Ectodermal cell (in vitro differentiated cells): ENCODE measurements at regions not wholly inside any gene's neighbourhood (a gene's known extent, or its start where the extent isn't known, plus 50 kb on each side); places are given as distances from the start of the nearest gene placed in this dataset.

Experiments
- H3K27ac ChIP-seq: 2 replicates; pipeline ENCODE4 v1.7.0; 2013; ENCODE audit warnings: mild to moderate bottlenecking, low read depth, low read length; ENCODE audit not compliant: insufficient read depth, poor library complexity, severe bottlenecking
- H3K27me3 ChIP-seq: 2 replicates; pipeline ENCODE4 v1.7.0; 2013; ENCODE audit warnings: mild to moderate bottlenecking, low read length; ENCODE audit not compliant: insufficient read depth, control insufficient read depth, poor library complexity, severe bottlenecking
- H3K36me3 ChIP-seq: one replicate; pipeline ENCODE4 v1.7.0; 2013; ENCODE audit warnings: low read length; ENCODE audit not compliant: control insufficient read depth, insufficient read depth
- H3K4me1 ChIP-seq: one replicate; pipeline ENCODE4 v1.7.0; 2013; ENCODE audit warnings: low read length; ENCODE audit not compliant: control insufficient read depth, insufficient read depth
- H3K4me3 ChIP-seq: 2 replicates; pipeline ENCODE4 v1.7.0; 2013; ENCODE audit warnings: low read depth, low read length, control low read depth; ENCODE audit not compliant: insufficient read depth
- H3K9me3 ChIP-seq: 2 replicates; pipeline ENCODE4 v1.7.0; 2013; ENCODE audit warnings: mild to moderate bottlenecking, low read length, moderate library complexity; ENCODE audit not compliant: control insufficient read depth
- whole genome bisulfite sequencing, 2 experiments: methylation state at CpG; one replicate each; pipeline ENCODE4 v1.1.7; 2013; ENCODE audit warnings: missing lambda C conversion rate in 2 of 2; 5-methylcytosine and 5-hydroxymethylcytosine counted together

GRCh38 chr11:23097891-23098290, 237.6 kb upstream of the CCDC179 start:
- Histone ChIP-seq H3K9me3 (no peaks in the 10 kb centered on the region), H3K4me1 (no peaks in the 10 kb centered on the region), H3K4me3 (no peak overlapping the region), H3K36me3 (no peaks in the 10 kb centered on the region), H3K27ac (no peak overlapping the region), H3K27me3 (no peaks in the 10 kb centered on the region)
- WGBS, 2 experiments: 90 to 92% methylated on average over 3 of the region's 4 CpGs

GRCh38 chr11:23099256-23099655, 239.0 kb upstream of the CCDC179 start:
- 88 to 89% methylated on average over 1 of the region's 1 CpG for WGBS, 2 experiments
- Histone ChIP-seq H3K27me3 (no peaks in the 10 kb centered on the region), H3K4me3 (no peak overlapping the region), H3K4me1 (no peaks in the 10 kb centered on the region), H3K9me3 (no peaks in the 10 kb centered on the region), H3K27ac (no peak overlapping the region), H3K36me3 (no peaks in the 10 kb centered on the region)

- H3K4me3 ChIP-seq: no peak overlapping the region
- no peaks in the 10 kb centered on the region for H3K4me1 ChIP-seq
- H3K9me3 ChIP-seq: no peaks in the 10 kb centered on the region
- WGBS, 2 experiments: 65 to 96% methylated on average over 2 to 3 of the region's 3 CpGs
- no peak overlapping the region for H3K27ac ChIP-seq
- no peaks in the 10 kb centered on the region for H3K27me3 ChIP-seq
- H3K36me3 ChIP-seq: no peaks in the 10 kb centered on the region
These were observed 240.5 kb upstream of the CCDC179 start for GRCh38 chr11:23100726-23101125.

- Histone ChIP-seq H3K4me3 (no peak overlapping the region), H3K4me1 (no peaks in the 10 kb centered on the region), H3K36me3 (no peaks in the 10 kb centered on the region), H3K9me3 (no peaks in the 10 kb centered on the region), H3K27me3 (no peaks in the 10 kb centered on the region), H3K27ac (no peak overlapping the region)
- 48 to 50% methylated on average over 2 of the region's 2 CpGs for WGBS, 2 experiments
These were observed 243.1 kb upstream of the CCDC179 start for GRCh38 chr11:23103416-23103815.

GRCh38 chr11:23111527-23111926, 251.3 kb upstream of the CCDC179 start:
- H3K36me3 ChIP-seq: no peaks in the 10 kb centered on the region
- H3K9me3 ChIP-seq: no peaks in the 10 kb centered on the region
- no peaks in the 10 kb centered on the region for H3K27me3 ChIP-seq
- 67 to 77% methylated on average over 2 of the region's 2 CpGs for WGBS, 2 experiments
- peaks cover 8% of the 10 kb centered on the region for H3K4me1 ChIP-seq
- H3K4me3 ChIP-seq: no peak overlapping the region
- H3K27ac ChIP-seq: no peak overlapping the region

GRCh38 chr11:23112390-23112789, 252.1 kb upstream of the CCDC179 start:
- no peaks in the 10 kb centered on the region for H3K27me3 ChIP-seq
- 43 to 57% methylated on average over 4 of the region's 4 CpGs for WGBS, 2 experiments
- no peaks in the 10 kb centered on the region for H3K9me3 ChIP-seq
- H3K27ac ChIP-seq: no peak overlapping the region
- peaks cover 8% of the 10 kb centered on the region for H3K4me1 ChIP-seq
- H3K36me3 ChIP-seq: no peaks in the 10 kb centered on the region
- no peak overlapping the region for H3K4me3 ChIP-seq

GRCh38 chr11:23112987-23113886, 253.0 kb upstream of the CCDC179 start:
- H3K36me3 ChIP-seq: no peaks in the 10 kb centered on the region
- H3K9me3 ChIP-seq: no peaks in the 10 kb centered on the region
- no peak overlapping the region for H3K27ac ChIP-seq
- no peaks in the 10 kb centered on the region for H3K27me3 ChIP-seq
- 57 to 59% methylated on average over 10 of the region's 10 CpGs for WGBS, 2 experiments
- H3K4me1 ChIP-seq: peaks cover 8% of the 10 kb centered on the region
- no peak overlapping the region for H3K4me3 ChIP-seq

- H3K4me3 ChIP-seq: no peak overlapping the region
- H3K27me3 ChIP-seq: no peaks in the 10 kb centered on the region
- WGBS, 2 experiments: 33 to 58% methylated on average over 1 of the region's 1 CpG
- peaks cover 8% of the 10 kb centered on the region for H3K4me1 ChIP-seq
- no peaks in the 10 kb centered on the region for H3K9me3 ChIP-seq
- H3K27ac ChIP-seq: no peak overlapping the region
- no peaks in the 10 kb centered on the region for H3K36me3 ChIP-seq
These were observed 253.6 kb upstream of the CCDC179 start for GRCh38 chr11:23113887-23114216.

GRCh38 chr11:23123753-23124152, 263.5 kb upstream of the CCDC179 start:
- WGBS, 2 experiments: 90 to 93% methylated on average over 3 of the region's 3 CpGs
- Histone ChIP-seq H3K27me3 (no peaks in the 10 kb centered on the region), H3K4me1 (no peaks in the 10 kb centered on the region), H3K9me3 (no peaks in the 10 kb centered on the region), H3K4me3 (no peak overlapping the region), H3K36me3 (no peaks in the 10 kb centered on the region), H3K27ac (no peak overlapping the region)

- no peak overlapping the region for H3K27ac ChIP-seq
- H3K27me3 ChIP-seq: no peaks in the 10 kb centered on the region
- no peak overlapping the region for H3K4me3 ChIP-seq
- H3K36me3 ChIP-seq: no peaks in the 10 kb centered on the region
- no peaks in the 10 kb centered on the region for H3K4me1 ChIP-seq
- no peaks in the 10 kb centered on the region for H3K9me3 ChIP-seq
These were observed 264.0 kb upstream of the CCDC179 start for GRCh38 chr11:23124249-23124648.
